ENCODE measurements at regions not wholly inside any gene's neighbourhood (a gene's known extent, or its start where the extent isn't known, plus 50 kb on each side); places are given as distances from the start of the nearest gene placed in this dataset.
"Not testable (repeated sequence)": the region's sequence is repeated elsewhere in the genome, so short reads cannot be mapped to it uniquely, and the experiment has no call there.

DNA sequence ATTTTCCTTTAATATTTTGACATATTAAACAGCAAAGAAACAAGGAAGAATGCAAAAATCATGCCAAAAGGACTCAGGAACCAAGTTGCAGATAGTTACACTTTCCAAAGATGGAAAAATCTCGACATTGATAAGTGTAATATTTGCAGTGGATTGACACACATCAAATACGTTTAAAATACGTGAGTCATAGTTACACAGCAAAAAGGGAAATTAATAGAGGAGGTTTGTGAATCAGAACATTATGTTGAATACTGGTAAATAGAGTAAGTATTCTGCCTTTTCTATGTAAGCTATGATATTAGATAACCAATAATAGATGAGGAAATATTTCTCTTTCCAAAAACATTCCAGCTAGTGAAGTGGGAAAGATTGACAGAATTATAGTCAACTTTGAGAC is 1761.3 kb upstream of the IGFBP7 start:
- no peak for DNase-seq

DNA sequence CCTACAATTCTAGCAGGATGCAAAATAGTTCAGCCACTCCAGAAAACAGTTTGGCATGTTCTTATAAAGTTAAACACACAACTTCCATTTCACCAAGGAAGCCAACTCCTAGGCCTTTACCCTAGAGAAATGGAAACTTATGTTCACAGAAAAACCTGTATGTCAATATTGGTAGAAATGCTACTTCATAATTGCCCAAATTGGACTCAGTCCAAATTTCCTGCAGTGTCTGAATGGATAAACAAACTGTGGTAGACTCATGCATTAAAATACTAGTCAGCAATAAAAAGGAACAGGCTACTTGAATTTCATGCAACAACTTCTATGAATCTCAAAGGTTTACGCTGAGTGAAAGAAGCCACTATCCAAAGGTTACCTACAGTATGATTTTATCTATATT is 1738.8 kb upstream of the IGFBP7 start:
- no peak for DNase-seq

DNA sequence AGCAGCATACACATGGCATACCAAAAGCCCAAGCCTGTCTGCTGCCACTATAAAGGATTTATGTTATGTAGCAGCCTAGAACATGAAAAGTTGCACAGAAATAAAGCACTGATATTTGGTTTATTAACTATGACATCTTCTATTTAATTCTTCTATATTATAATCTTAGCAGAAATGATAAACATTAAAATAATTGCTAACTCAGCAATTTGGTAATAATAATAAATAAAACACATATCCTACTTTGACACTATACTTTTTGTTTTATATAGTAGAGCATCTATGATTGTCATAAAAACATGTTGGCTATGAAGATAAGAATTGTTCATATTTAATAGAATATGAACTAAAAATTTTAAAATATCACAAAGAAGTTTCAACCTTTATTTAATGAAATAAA is 1733.3 kb upstream of the IGFBP7 start:
- DNase-seq, result no peak

DNA sequence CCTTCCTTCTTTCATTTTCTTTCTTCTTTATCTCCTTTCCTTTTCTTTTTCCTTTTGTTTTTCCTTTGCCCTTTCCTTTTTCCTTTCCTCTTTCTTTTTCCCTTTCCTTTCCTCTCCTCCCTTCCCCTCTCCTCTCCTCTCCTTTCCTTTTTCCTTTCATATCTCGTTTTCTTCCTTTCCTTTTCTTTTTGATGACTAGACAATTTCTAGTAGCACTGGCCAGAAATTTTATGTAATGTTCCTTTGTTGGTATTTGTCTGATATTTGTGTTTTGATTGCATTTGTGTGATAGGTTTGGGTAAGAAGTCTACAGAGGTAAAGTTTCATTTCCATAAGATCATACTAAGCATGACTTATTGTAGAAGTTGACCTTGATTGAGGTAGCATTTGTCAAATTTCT is 1722.9 kb upstream of the IGFBP7 start:
- DNase-seq, result no peak

DNA sequence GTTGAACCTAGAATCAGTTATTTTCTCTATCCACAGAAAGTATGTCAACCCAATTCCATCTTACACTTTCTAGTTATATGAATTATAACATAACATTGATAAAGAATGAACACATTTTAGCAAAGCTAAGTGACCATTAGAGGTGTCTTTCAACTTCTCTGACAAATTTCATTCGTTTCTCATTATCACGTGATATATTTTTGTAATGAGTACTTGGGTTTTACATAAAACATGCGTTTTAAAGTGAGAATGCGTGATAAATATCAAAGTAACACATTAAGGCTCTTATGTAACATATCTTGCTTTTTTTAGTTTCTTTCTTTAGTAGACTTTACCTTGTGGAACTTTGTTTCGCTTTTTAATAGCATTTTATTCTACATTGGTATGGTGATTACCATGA is 1715.1 kb upstream of the IGFBP7 start:
- DNase-seq, result no peak

DNA sequence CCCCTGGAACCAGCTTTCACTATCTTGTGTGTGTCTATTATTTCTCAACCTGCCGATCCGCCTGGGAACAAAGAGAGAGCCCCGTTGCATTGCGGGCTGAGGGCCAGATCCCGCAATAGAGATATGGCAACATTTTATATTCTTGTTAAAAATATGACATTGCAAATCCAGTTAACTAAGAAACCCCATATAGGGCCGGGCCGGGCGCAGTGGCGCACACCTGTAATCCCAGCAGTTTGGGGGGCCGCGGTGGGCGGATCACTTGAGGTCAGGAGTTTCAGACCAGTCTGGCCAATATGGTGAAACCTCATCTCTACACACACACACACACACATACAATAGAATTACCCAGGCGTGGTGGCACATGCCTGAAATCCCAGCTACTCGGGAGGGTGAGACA is 1708.4 kb upstream of the IGFBP7 start:
- not testable (repeated sequence) for DNase-seq

DNA sequence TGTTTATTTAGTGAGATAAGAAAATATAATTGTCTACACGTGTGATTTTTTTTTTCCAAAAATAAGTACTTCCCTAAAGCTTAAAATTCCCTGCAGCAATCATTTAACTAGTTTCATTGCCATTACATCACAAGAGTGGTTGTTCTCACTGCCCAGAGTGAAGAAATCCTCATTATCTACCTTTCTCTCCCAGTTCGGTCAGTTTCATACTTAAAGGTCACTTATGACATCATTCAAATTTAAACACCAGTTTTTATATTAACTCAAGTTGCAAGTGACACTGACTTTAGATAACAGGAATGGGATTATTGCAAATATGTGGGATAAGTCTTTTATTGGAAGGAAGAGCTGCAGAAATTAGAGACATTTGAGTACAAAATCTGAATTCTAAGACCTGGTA is 1699.8 kb upstream of the IGFBP7 start:
- no peak for DNase-seq

DNA sequence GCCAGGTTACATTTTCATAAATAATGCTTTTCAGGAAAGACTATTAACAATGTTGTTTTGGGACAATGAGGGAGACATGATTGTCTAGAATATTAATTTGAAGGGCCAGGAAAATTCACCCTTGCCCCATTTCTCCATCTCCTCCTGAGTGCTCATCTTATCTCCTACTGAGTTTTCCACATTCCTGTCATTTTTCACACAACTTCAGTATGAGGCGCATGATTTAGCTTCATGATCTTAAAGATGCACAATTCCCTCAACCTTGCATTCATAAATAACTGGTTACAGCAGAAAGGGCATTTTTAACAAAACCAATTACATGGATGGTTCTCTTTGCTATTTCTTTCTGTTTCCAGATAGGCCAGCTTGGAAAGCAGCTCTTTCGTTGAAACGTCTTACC is 1699.2 kb upstream of the IGFBP7 start:
- DNase-seq, result peak; percentile 63

DNA sequence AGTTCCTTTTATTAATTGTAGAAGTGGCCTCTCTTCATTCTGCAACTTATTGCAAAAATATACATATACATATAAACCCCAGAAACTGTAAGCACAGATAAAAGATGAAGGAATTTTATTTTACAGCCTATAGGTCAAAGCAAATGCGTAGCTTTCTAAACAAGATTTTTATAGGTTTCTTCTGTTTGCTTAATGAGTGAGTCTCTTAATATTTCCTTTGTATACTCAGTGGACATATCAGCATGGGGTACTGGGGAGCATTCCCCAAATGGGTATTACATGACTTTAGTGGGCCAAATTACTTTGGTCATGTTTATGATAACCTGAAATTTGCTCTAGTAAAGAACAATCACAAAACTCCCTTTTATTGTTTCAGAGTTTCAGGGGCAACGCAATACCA is 1698.6 kb upstream of the IGFBP7 start:
- peak; percentile 29 for DNase-seq

DNA sequence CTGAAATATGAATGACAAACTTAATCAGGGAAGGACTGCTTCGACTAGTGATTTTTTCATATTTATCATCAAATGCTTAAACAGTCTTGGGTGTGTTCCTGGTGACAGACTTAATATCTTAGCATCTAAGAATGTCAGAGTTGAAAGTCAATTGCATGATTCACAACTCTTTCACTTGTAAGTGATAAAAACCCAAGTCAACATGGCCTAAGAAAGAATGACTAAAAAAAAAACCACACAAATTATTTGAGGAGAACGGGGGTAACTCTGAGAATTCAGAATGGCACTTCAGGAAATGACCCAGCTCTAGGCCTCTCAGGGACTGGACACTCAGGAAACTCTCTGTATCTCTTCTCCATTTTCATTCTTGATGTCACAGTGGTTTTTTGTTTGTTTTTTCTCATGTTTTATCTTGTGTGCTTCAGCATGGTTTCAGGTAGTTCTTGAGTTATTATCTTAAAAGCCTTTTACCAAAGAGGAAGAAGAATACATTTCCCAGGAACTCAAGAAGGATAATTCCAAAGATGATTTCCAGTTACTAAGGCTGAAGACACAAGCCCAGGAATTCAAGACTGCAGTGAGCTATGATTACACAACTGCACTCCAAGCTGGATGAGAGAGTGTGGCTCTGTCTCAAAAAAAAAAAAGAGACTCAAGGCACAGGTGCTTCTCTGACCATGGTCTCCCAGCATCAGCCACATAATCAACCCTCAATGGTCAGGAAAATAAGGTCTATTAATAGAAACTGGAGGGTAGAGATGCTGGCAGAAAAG is 1697.8 kb upstream of the IGFBP7 start:
- DNase-seq, result peak; percentile 83

DNA sequence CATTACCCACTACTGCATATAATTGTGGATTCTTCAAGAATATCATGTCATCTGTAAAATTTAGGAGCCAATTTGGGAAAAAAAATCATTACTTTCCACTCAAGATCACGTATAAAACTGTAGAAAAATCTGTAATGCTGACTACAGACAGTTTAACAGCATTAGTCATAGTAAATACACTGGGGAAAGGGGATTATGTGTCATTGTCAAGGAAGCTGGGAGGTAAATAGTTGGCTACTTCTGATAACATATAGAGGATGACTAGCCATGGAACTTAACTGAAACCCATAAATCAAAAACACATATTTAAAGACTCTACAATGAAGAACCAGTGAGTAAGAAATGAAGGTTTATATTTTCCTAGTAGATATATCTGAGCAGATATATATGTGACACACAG is 1666.4 kb upstream of the IGFBP7 start:
- DNase-seq, result peak; percentile 92

DNA sequence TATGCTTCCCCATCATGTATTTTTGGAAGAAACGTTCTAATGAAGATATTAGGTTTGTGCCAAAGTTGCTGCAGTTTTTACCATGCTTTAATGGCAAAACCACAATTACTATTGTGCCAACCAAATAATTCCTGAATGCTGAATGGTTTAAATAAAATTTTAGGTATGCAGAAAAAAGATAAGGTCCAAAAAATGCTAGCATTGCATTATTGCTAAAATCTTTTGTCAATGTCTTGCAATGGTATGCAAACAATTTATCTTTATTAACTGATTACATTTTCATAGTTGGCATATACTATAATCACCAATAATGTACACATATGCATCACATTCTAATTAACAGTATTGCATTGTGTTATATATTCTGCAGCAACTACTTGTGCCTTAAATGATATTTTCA is 1657.4 kb upstream of the IGFBP7 start:
- peak; percentile 12 for DNase-seq

DNA sequence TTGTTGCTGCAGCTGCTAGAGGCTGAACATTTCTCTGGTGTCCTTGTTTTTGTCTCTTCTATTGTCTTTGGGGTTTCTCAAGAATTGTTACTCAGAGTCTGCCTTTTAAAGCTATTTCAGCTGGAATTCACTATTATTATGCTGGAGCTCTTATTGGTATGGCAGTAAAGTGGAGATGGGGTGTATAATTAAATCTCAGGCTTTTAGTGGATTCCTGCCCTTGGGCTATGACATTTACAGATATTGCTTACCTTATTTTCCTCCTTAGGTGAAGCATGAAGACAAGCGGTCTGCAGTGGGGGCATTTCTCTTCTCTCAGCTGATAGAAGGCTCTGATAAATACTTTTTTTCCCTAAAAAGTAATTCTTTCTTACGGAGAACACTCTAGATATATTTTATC is 1656.6 kb upstream of the IGFBP7 start:
- no peak for DNase-seq

DNA sequence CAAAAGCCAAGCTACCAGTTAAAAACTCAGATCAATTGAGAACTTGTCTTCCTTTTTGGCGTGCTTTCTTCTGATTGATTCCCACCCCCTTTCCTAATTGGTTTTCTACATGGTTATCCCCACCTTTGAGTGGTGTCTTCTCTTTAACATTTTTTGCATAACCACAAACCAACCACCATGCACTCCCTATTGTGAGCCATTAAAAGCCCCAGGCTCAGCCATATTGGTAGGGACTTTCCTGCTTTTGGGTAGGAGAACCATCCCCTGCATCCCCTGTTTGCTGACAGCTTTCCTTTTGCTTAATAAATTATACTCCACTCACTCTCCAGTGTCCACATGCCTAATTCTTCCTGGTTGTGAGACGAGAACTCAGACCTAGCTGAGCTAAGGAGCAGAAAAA is 1651.4 kb upstream of the IGFBP7 start:
- DNase-seq, result no peak

DNA sequence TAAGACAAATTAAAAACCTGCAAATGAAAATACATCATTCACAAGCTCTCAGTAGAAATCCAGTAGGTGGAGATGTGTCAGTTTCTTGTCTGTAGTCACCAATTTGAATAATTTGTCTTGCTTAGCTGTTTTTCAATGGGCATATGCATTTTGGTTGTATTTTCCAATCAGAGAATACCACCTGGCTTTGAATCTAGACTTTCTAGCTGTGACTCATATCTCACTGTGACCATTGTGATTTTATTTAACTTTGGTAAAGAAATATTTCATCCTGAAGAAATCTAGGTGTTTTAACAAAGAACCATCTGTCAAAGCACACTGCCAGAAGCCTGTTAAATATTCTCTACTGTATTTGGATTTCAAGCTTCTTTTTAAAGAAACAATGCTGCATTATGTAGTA is 1650.6 kb upstream of the IGFBP7 start:
- DNase-seq, result no peak

DNA sequence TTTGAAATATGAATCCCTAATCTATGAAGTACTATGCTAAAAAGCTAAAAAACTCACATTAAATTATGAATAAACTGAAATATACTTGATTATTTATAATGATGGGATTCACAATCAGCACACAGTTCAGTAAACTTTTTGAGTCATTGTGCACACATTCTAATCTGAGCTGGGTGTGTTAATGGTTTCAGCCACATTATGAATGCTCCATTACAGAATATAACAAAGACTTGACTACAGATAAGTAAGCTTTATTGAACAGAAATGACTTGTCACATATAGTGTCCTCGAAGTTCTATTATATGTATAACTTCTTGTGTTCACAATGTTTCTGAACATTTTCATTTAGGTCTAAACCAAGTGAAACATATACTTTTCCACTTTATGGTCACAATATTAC is 1649.9 kb upstream of the IGFBP7 start:
- DNase-seq, result no peak

DNA sequence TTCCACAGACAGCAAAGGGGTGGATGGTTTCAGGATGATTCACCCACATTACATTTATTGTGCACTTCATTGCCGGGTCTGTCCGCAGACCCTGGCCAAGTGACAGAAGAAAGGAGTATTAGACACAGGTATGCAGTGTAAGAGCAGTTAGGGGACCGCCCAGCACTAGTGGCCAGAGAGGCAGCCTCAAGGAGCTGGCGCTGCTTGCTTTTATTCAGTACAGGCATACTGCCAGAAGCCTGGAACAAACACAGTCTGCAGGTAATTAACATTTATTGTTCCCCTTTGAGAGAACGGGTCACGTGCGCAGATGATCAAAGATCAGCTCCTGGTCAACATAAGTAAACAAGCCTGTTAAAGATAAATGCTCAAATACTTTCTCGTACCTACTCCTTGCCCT is 1639.0 kb upstream of the IGFBP7 start:
- DNase-seq, result no peak

DNA sequence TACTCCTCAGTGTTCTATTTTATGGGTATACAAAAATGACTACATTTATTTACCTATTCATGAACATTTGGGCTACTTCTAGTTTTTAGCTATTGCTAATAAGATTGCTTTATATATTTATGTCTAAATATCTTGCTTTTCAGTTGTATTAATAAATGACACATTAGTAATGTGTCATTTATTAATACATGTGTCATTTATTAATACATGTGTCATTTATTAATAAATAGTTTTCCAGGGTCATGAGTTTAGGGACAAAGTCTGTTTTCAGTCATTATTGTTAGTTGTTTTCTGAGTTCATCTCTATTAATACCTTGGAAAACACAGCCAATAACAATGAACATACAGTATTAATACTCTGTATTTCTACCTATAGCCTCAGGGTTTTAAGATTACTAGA is 1630.7 kb upstream of the IGFBP7 start:
- no peak for DNase-seq

DNA sequence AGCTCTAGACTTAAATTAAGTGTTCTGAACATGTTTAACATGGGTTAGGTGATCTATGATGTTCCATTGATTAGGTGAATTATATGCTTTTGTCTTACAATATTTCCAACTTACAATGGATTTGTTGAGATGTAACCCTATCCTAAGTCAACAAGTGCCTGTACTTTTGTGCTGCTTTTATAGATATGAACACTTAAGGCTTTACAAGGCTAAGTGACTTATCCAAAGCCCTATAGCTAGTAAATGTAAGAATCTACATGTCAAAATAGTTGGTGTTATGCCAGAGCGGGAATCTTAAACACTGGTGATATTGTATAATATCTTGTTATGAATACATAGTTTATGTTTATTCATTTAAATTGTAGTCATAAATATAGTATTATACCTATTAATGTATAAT is 1629.1 kb upstream of the IGFBP7 start:
- DNase-seq, result no peak

DNA sequence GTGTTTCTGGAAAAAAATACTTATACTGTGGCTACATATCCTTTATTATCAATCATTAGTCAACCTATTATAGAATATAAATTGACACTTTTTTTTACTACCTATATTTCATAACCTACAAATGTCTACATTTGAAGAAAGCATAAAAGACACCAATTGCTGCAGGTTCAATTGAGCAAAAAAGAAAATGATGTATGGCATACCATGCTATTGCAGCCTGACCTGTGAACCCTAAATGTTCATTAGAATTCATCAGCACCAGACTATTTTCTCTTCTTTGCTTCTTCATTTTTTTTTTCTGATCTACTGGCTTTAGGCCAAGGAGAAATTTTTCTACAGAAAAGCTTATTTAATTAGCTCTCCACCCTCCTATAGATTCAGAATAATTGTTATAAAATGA is 1628.2 kb upstream of the IGFBP7 start:
- no peak for DNase-seq

DNA sequence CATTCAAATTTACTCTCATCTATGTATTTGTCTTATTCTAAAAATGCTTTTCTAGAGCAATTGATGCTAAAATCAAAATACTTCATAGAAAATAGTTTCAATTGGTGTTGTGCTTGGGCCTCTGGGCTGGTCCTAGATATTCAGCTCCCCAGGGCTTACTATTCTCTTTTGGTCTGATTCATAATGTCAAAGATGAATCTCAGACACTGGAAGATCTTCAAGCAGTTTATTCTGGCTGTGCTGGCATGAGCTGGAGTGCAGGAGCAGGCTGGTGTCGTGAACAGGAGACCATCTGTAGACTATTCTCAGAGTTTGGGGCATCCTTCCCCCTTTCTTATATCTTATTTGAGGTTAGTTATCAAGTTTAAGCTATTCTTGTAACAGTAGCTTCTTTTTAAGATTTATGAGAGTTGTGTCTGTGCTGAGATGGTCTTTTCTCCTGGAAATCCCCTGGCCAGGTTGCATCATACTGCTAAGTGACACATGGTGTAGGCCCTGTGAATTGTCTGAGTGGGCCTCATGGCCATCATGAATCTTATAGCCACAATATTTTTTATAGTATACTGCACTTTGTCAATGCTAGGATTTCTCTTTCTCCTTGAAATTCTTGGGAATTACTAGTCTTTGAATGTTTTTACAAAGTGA is 1624.0 kb upstream of the IGFBP7 start:
- peak; percentile 17 for DNase-seq

DNA sequence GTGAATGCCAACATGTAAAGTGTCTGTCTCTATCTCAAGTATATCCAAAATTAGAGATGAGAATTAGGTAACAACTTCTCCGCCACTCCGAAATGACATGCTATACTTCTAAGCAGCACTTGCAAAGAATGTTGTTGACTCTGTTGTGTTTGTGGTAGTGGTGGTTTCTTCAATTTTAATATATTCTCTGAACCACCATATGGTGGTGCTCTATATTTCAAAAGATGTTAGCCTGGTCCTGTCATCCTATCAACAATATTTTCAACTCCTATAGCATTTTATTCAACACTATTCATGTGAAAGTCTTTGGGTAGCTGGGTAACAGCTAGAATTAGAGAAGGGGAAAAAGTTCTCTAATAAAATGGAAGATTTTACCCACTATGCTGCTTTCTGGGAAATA is 1622.8 kb upstream of the IGFBP7 start:
- DNase-seq, result peak; percentile 9

DNA sequence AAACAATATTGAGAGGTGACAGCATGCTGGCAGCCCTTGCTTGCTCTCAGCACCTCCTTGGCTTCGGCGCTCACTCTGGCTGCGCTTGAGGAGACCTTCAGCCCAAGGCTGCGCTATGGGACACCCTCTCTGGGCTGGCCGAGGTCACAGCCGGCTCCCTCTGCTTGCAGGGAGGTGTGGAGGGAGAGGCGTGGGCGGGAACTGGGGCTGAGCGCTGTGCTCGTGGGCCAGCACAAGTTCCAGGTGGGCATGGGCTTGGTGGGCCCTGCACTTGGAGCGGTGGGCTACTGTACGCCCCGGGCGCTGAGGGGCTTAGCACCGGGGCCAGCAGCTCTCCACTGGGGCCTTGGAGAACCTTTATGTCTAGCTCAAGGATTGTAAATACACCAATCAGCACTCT is 1613.8 kb upstream of the IGFBP7 start:
- no peak for DNase-seq

DNA sequence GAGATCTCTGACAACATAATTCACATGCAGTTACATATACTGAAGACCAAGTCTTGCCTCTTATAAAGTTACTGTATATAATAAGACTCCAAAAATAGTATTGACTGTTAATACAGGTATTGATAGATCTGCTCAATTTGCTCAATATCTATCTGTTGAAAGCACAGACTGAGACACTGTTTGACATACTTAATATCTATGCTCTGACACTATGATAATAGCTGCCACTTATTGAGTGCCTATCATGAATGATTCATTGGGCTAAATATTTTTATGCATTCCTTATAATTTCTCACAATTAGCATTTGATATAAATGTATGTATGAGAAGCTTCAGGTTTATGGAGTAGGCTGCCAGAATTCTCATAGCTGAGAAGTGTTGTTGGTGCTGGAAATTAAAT is 1600.9 kb upstream of the IGFBP7 start:
- no peak for DNase-seq

DNA sequence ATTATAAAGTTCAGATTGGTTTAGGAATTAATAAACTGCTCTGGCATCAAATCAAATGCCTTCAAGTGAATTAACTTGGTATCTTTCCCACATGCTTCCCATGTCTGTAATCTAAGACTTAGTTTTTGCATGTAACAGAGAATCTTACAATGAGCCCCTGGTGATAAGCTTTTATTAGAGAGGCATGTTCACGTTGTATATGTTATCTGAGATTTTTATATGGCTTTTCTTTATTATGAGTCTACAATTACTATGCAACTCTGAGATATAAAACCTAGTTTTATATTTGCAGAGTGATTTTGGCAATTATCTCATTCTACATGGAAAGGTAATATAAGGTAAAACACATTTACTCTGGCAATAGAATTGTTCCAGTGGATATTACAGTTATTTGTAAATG is 1578.4 kb upstream of the IGFBP7 start:
- no peak for DNase-seq

Measured in fibroblast of skin of back (primary cell).